ENCODE measurements at regions not wholly inside any gene's neighbourhood (a gene's known extent, or its start where the extent isn't known, plus 50 kb on each side); places are given as distances from the start of the nearest gene placed in this dataset.

DNA sequence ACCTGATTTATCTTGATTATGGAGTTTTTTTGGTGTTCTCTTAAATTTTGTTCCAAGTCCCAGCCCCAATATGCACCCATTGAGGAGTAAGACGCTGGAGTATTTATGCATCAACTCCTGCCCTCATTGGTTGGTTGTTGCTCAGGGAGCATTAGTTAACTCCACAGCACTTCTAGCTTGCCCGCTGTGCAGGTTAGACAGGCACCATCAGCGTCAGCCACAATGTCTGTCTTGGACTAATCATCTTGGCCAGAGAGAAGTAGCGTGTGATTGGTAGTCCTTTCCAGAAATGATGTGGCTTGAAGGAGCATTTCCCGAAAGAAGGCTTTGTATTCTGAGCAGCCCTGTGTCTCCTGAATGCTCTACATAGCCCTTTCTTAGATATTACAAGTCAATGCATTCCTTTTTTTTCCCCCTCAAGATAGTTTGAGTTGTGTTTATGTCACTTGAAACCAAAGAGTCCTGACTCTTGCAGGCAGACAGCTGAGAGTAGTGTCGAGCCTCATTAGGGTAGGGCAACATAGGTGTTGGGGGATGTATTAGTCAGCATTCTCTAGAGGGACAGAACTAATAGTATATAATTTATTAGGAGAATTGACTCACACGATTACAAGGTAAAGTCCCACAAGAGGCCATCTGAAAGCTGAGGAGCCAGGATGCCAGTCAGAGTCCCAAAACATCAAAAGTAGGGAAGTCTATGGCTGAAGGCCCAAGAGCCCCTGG lies 94.6 kb upstream of the RCN1 start:
- TF ChIP-seq CTCF (IDR thresholded peaks at IDR 0.05) = no peak
- TF ChIP-seq POLR2A (IDR thresholded peaks at IDR 0.05) = no peak
